ENCODE measurements at regions not wholly inside any gene's neighbourhood (a gene's known extent, or its start where the extent isn't known, plus 50 kb on each side); places are given as distances from the start of the nearest gene placed in this dataset.

GRCh38 chr10:4590807-4591206 is 235.2 kb upstream of the AKR1E2 start:
- H3K4me3 ChIP-seq: no peak overlapping the region
- H3K4me1 ChIP-seq (replicated peaks in 1 of 2; ENCODE audit: control insufficient read depth in 2 of 2, insufficient read depth in 2 of 2, low read length in 2 of 2): no peaks in the 10 kb centered on the region
- FAIRE-seq (no peak), DNase-seq (ENCODE audit: extremely low read depth in 1 of 4, low spot score in 3 of 4) (no peak), ATAC-seq (no peak)
- H3K27ac ChIP-seq (ENCODE audit: extremely low read depth, low read depth, low read length): no peak overlapping the region
- no peak overlapping the region for H2AFZ ChIP-seq (ENCODE audit: low read depth, low read length)
- no peaks in the 10 kb centered on the region for H3K79me2 ChIP-seq (ENCODE audit: control insufficient read depth, insufficient read depth, low read length)
- 0% methylated on average over 1 of the region's 1 CpG for WGBS (ENCODE audit: insufficient coverage, low coverage, missing lambda C conversion rate)
- CTCF ChIA-PET (ENCODE audit: low intra/inter-chr PET ratio): no interaction called here
- no peaks in the 10 kb centered on the region for H4K20me1 ChIP-seq (replicated peaks; ENCODE audit: control insufficient read depth, insufficient read depth, low read length)
- in situ Hi-C loops (cut with MboI) (no loop called here), intact Hi-C loops (cut with micrococcal nuclease) (no loop called here)
- H3K27me3 ChIP-seq (ENCODE audit: control insufficient read depth in 2 of 2, insufficient read depth in 2 of 2, low read length in 2 of 2): no peaks in the 10 kb centered on the region
- no peaks in the 10 kb centered on the region for H3K9me3 ChIP-seq (replicated peaks; ENCODE audit: control insufficient read depth, insufficient read depth, low read depth, low read length)
- POLR2A ChIA-PET: no interaction called here
- no peak overlapping the region for H3K4me2 ChIP-seq (ENCODE audit: insufficient read depth, low read length)
- H3K9me1 ChIP-seq (ENCODE audit: control insufficient read depth, insufficient read depth, low read length): no peaks in the 10 kb centered on the region
- H3K9ac ChIP-seq (ENCODE audit: insufficient read depth in 1 of 2, low read depth in 2 of 2, low read length in 2 of 2): no peak overlapping the region
- BruUV-seq (replicated peaks): no TSS peak
- H3K36me3 ChIP-seq (ENCODE audit: control insufficient read depth, insufficient read depth, low read length): no peaks in the 10 kb centered on the region
- TF ChIP-seq FOSL1 (tag; conservative IDR thresholded peaks at IDR 0.05) (no peak), RBM22 (IDR thresholded peaks at IDR 0.05; ENCODE audit: low read depth, low read length, poor library complexity, severe bottlenecking) (no peak), ZNF644 (tag; IDR thresholded peaks at IDR 0.05; ENCODE audit: low read depth) (no peak), ZNF77 (CRISPR knock-in tag; IDR thresholded peaks at IDR 0.05) (no peak), ZBED1 (IDR thresholded peaks at IDR 0.05) (no peak), ZNF41 (CRISPR knock-in tag; conservative IDR thresholded peaks at IDR 0.05) (no peak), ZNF408 (CRISPR knock-in tag; IDR thresholded peaks at IDR 0.05; ENCODE audit: low read depth) (no peak), ZNF121 (CRISPR knock-in tag; conservative IDR thresholded peaks at IDR 0.05) (no peak), NR1H2 (CRISPR knock-in tag; IDR thresholded peaks at IDR 0.05) (no peak)
- TF ChIP-seq, protein P1, sequence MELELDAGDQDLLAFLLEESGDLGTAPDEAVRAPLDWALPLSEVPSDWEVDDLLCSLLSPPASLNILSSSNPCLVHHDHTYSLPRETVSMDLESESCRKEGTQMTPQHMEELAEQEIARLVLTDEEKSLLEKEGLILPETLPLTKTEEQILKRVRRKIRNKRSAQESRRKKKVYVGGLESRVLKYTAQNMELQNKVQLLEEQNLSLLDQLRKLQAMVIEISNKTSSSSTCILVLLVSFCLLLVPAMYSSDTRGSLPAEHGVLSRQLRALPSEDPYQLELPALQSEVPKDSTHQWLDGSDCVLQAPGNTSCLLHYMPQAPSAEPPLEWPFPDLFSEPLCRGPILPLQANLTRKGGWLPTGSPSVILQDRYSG (tag; conservative IDR thresholded peaks at IDR 0.05; ENCODE audit: low read depth): no peak

Data from K562 (cell line).